GM21381 (cell line): ENCODE measurements at regions not wholly inside any gene's neighbourhood (a gene's known extent, or its start where the extent isn't known, plus 50 kb on each side); places are given as distances from the start of the nearest gene placed in this dataset.
A peak's percentile ranks its signal among the peaks of the same experiment; 100 is the strongest.
"Not testable (repeated sequence)": the region's sequence is repeated elsewhere in the genome, so short reads cannot be mapped to it uniquely, and the experiment has no call there.

Experiments used
- ATAC-seq: cut with Tn5 transposase; IDR thresholded peaks from one replicate; pipeline ENCODE4 v1.9.1; 2021; ENCODE audit warnings: mild to moderate bottlenecking, moderate library complexity; ENCODE audit not compliant: unreplicated experiment

DNA sequence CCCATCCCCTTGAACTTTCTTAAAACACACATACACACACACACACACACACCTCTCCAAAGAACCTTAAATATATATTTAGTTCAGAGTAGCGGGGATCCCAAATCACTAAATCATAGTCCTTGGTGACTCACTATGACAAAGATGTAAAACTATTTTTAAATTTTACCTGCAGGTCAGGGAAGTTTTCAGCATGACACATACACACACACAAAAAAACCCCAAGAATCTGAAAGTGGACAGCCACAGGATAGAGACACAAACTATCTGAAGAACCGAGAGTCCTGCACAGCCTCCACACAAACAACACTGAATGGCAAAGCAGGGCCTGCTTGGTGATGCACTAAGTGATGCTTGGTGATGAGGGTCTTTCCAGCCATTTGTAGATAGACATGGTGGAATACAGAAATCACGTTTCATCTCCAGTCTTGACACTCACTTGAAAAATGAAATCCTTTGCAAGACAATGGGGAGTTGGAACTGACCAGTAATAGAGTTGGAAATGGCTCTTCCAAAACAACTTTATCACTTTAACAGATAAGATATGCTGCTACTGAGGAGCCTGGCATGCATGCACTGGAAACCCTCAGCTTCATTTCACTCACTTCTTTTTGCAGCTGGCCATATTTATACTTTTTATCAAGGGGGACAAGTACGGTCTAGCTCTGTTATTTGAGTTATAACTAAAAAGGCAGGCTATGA lies 307.3 kb downstream of the RAPGEF2 start:
- ATAC-seq = peak; percentile 52

DNA sequence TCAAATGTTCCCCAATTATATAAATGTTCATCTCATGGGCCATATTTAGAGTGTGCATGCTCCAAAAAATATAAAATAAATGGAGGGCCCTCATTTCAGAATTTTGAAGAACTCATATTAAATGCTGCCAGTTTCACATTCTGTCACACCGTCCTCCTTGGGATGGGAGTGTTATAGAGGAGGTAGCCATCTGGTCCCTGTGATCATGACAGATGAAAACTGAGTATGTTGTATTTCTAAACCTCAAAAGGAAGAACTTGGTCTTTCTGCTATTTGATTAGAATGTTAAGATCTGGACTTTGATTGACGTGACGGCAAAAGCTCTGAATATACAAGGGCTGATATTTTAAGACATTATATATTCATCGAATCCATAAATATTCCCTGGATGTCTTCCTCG lies 308.0 kb downstream of the RAPGEF2 start:
- ATAC-seq = no peak

DNA sequence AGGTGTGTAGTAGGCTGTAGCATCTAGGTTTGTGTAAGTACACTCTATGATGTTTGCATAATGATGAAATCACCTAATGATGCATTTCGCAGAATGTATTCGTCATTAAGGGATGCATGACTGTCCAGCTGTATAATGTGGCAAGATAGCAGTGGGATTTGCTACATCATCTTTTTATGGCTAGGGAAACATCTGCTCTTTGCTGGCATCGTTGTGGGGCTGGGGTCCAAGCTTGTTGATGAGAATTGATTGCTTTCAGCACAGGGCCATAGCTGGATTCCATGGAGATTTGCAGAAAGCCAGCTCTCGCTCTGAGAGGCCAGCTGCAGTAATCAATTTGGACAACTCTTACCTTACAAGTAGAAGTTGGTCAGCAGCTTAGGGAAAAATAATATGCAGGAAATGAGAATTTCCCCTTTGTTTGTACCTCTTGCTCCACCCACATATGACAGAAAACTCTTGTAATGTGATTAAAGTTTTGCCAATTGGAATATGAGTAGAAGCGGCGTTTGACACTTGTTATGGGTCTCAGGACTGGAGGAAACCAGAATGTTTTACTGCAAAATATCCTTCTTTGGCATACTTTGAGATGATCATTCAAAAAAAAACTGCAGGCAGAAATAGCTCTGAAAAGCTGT lies 310.5 kb downstream of the RAPGEF2 start:
- ATAC-seq = no peak

DNA sequence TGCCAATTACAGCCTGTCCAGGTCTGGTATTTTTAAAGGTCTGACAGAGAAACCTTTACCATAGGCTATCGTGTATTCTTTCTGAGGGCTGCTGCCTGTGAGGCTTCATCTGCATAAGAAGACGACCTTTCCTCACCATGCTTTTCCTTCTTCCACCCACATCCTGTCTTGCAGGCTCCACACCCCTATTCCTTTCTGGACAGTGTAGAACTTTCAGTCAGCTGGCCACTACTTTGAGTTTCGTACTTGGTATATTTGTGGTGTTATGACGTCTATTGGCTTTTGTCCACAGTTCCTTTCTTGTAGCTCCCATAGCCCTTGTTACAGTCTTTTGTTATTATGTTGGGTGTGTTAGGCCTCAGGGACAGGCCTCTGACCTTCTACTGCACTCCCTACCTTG lies 311.4 kb downstream of the RAPGEF2 start:
- ATAC-seq = no peak

DNA sequence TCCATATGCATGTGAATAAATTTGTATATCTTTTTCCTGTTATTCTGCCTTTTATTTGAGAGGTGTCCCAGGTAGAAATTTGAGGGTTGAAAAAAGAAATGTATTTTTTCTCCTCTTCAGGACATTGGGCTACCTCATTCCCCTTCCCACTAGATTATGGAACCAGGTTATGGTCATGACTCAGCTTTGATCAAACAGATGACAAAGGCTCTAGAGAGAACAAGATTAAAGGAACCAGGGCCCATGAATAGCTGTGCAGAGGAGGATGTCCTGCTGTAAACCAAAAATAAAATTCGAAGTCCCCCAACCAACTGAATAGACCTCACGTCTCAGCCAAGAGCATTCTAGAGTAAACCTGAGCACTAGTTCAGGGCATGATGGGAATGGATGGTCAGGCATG lies 313.2 kb downstream of the RAPGEF2 start:
- no peak for ATAC-seq

DNA sequence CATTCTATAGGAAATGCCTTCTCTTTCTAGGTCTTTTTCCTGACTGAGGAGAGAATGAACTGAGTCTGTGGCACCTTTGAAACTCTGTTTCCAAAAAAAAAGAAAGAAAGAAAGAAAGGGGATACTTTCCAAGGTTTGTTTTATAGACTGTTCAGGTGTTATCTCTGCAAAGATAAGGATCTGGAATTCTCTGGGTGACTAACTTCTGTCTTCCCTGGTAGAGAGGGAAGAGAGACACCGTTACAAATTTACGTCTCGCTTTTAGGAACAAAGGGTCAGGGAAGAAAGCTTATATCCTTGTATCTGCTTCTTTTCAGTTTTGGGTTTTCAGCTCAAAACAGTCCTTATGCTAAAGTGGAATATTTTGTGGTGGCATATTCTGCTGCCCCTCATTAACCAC lies 314.1 kb downstream of the RAPGEF2 start:
- ATAC-seq = no peak

DNA sequence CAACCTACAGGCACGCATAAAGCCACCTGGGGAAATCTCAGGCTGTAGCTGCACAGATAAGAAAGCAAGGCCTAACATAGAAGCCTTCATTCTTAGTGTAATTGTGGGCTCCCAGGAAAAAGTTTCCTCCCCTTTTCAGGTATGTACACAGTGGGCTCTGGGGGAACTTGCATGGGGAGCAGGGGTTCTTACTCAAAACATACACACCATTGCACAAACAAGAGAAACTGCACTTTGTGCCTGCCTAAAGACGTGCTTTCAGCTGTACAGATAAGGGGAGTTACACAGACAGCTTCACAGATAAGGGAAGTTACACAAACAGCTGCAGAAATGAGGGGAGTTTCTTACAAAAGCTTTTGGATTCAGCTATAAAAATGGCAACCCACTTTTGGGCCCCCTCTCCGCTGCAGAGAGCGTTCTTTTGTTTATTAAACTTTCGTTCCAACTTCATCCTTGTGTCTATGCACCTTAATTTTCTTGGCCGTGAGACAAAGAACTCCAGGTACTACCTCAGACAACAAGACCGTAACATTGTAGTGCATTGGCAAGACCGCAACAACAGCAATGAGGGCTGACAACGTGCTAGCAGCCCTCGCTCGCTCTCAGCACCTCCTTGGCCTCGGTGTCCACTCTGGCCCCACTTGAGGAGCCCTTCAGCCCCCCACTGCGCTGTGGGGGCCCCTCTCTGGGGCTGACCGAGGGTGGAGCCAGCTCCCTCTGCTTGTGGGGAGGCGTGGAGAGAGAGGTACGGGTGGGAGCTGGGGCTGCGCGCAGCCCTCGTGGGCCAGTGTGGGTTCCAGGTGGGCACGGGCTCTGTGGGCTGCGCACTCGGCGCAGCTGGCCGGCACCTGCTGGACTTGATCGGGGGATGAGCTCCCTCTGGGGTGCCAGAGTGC lies 317.5 kb downstream of the RAPGEF2 start:
- no peak for ATAC-seq

DNA sequence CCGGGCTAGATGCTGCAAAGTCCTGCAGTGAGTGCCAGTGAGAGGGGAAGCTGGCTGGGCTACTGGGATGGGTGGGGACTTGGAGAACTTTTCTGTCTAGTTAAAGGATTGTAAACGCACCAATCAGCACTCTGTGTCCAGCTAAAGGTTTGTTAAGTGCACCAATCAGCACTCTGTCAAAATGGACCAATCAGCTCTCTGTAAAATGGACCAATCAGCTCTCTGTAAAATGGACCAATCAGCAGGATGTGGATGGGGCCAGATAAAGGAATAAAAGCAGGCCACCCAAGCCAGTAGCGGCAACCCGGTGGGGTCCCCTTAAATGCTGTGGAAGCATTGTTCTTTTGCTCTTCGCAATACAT lies 318.2 kb downstream of the RAPGEF2 start:
- not testable (repeated sequence) for ATAC-seq

DNA sequence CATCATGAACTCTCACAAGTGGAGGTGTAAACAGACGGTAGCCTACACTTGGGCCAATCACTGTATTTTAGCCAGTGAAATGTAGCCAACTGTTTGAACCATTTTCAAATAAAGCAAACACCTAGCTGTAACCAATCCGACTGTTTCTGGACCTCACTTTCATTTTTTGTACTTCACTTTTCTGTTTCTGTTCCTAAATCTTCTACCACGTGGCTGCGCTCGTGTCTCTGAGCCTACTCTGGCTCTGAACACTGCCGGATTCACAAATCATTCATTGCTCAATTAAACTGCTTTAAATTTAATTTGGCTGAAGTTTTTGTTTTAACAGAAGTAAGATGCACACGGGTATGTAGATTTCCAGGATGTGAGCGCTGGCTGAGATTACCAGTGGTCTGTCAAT lies 319.1 kb downstream of the RAPGEF2 start:
- no peak for ATAC-seq

DNA sequence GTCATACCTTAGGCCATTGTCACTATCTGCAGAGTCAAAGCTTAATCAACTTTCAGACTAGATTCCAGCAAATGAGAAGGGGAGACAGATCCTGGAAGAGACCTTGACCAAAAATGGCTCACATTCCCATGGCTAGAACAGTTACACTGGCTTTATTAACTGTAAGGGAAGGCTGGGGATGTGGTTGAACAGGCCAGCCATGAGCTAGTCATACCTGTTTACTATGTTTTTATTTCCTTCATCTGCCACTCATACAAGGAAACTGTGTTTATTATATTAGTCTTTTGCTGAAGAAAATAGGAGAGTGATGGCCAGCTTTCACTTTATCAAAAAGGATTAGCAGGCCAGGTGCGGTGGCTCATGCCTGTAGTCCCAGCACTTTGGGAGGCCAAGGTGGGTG lies 319.7 kb downstream of the RAPGEF2 start:
- ATAC-seq = no peak

DNA sequence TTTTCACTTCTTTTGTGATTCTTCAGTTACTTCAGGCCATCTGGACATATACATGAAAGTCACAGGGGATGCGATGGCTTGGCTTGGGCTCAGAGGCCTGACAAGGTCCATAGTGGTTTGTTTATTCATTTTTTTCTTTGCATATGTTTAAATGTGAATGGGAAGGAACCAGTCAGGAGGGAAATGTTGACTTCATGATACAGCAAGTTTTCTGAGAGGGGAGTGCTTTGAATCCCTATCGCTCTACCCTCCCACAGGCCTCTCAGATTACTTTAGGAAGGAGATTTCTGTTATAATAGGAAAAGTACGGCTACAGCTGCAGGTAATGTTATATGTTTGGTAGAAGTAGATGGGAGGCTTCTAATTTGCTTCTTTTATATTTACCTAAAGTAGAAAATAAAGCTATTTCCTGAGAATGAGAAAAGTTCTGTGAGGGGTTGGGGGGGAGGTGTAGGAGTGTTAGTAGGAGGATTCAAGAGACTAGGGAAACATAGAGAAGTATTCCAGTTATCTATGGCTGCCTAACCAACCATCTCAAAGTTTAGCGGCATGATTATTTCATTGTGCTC lies 322.9 kb downstream of the RAPGEF2 start:
- ATAC-seq = no peak

DNA sequence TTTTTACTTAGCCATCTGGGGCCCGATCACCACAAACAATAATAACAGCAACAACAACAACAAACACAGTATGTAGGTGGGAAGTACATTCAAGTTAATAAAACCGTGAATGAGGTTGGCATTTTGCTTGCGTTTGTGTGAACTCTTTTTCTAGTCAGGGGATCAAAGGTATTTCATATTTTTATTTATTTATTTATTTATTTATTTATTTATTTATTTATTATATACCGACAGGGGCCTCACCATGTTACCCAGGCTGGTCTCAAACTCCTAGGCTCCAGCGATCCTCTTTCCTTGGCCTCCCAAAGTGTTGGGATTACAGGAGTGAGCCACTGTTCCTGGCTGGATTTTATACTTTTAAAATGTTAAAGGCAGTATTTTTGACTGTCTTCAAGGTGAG lies 325.4 kb downstream of the RAPGEF2 start:
- no peak for ATAC-seq

DNA sequence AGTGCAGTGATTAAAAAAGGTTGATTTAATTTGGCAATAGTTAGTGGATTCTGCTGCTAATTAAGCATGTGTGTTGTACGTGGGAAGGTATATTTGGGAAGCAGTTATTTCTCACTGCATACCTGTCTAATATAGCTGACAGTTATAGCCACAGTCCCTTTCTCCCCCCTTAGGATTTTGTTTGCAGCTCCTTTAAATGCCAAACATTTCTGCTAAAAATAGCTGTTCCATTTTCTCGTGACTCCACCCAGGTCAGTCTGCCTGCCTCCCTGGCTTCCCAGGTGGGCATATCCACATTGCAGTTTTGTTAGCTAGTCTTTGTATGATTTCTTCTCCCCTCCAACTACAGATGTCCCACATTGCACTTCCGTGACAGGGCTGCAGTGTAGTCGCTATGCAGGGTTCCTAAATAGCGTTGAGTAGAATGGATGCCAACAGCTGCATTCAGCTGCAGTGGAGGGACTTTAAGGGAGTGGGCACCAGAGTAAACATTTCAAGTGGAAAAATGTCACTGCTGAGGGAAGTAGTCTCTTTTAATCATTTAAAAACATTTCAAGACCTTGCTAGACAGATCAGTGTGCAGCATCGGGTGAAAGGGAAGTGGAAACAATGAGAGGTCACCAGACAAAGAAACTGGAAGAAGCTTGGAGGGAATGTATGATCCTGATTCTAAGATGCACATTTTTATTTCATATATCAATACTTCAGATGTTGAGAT lies 326.3 kb downstream of the RAPGEF2 start:
- no peak for ATAC-seq

DNA sequence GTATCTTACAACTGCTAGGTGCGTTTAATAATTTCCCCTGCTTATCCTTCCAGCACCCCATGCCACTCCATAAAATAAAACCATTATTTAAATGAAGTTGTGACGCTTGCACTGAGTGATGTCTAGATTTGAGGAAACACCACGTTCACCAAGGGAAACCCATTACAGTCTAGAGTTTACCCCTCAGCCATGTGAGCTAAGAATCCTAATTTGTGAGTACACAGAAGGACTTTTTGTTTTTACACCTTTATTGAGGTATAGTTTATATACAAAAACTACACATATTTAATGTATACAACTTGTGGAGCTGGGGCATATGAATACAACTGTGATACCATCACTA lies 326.8 kb downstream of the RAPGEF2 start:
- no peak for ATAC-seq

DNA sequence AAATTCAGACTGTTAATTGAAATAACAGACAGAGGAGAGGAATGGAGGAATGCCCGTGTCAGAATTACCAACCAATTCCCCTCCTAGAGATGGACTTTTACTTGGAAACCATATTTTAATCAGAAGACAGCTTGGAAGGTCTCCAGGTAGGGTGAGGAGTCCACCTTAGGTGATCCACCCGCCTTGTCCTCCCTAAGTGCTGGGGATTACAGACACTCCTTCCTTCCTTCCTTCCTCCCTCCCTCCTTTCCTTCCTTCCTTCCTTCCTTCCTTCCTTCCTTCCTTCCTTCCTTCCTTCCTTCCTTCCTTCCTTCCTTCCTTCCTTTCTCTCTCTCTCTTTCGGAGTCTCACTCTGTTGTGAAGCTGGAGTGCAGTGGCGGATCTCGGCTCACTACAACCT lies 328.0 kb downstream of the RAPGEF2 start:
- ATAC-seq = no peak

DNA sequence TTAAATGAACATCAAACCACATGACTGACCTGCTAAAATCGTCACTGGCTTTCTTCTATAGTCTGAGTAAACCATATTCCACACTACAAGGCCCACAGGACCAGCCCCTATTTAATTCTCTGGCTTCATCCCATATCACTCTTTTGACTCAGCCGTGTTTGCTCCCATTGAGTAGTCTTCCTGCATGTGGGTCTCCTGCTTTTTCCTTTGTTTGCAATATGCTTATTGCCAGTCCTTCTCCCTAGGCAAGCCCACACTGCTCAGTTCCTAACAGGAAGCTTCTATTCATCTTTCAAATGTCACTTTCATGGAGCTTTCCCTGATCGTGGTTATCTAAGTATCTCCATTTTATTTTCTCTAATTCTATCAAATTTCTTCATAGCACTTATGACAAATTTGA lies 329.6 kb downstream of the RAPGEF2 start:
- no peak for ATAC-seq

DNA sequence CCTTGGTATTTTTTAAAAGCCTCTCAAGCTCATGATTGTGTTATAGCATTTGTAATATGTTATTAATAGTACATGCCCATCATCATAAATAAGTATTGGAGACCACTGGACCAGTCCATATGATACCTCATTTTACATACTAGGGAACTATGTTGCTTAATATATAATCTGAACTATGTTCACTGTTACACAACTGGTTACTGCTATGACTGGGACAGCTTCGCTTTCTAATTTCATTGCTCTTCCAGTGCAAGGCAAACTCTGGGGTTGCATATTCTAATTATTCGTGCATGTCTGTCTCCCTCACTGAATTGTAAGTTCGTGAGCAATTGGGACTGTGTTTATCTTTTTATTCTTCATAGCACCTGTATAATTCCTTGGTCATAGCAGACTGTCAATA lies 330.5 kb downstream of the RAPGEF2 start:
- ATAC-seq = no peak

DNA sequence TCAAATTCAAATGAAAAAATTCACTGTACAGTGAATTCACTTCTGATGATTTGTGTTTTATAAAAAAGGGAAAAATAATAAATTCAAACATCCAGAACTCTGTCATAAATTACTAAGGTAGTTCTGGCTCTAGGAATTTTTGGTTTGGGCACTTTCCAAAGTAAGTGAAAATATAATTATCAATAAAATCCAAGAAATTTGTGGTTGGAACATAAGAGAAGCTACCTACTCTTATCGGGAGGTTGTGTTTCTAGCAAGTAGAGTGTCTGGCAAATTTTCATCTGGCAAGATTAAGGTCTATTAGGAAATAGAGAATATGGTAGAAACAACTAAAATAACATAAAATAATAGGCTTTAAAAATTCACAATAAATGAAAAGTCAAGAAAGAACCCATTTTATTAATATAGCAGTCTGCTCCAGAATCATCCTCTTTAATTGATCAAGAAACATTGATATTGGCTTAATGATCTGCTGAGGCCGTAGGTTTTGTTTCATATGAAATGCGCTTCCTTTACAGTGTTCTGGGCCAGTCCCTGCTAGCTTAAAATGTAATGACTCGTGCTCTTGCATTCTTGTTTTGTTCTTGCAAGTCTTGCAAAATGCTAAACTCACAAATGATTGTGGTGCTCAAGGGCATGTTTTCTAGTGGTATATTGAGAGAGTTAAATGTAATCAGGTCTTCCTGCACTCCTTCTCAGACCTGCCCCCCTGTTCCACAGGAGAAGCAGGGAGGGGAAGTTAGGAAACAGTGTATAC lies 331.4 kb downstream of the RAPGEF2 start:
- no peak for ATAC-seq

DNA sequence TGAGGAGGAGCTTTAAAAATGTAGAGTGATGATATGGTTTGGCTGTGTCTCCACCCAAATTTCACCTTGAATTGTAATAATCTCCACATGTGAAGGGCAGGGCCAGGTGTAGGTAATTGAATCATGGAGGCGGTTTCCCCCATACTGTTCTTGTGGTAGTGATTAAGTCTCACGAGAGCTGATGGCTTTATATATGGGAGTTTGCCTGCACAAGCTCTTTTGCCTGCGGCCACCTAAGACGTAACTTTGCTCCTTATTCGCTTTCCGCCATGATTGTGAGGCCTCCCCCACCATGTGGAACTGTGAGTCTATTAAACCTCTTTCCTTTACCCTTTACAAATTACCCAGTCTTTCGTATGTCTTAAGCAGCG lies 332.0 kb downstream of the RAPGEF2 start:
- no peak for ATAC-seq

DNA sequence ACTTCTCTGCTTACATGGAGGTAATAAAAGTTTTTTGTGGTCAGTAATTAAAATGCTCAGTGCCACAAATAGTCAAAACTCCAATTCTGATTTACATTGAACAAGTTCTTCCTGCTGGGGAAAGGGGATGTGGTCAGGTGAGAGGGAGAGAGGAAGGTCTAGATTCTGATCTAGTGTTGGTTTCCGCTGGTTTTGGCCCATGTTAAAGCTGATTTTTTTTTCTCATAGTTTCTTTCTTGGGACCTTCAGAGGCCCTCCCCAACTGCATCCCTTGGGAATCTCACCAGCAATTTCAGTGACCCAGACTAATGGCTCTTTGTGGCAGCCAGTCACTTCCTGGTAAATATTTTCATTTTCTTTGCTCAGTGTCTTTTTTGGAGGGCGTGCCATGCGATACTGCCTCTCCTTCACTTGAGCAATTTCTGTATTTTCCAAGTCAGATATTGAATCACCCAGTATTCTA lies 332.7 kb downstream of the RAPGEF2 start:
- peak; percentile 54 for ATAC-seq
